ENCODE measurements at regions not wholly inside any gene's neighbourhood (a gene's known extent, or its start where the extent isn't known, plus 50 kb on each side); places are given as distances from the start of the nearest gene placed in this dataset.
"Not testable (repeated sequence)": the region's sequence is repeated elsewhere in the genome, so short reads cannot be mapped to it uniquely, and the experiment has no call there.

- Histone ChIP-seq H3K4me3 (ENCODE audit: low read depth, low read length) (no peak overlapping the region), H3K27me3 (ENCODE audit: control insufficient read depth, insufficient read depth, low read length) (peaks cover 3% of the 10 kb centered on the region), H3K36me3 (ENCODE audit: control insufficient read depth, insufficient read depth, low read length) (no peaks in the 10 kb centered on the region)
- FAIRE-seq (no peak), DNase-seq (ENCODE audit: low read depth) (no peak)
- no peak for TF ChIP-seq CTCF (IDR thresholded peaks at IDR 0.05; ENCODE audit: insufficient read depth, low read length, severe bottlenecking)
These were observed 184.9 kb upstream of the IL12B start for GRCh38 chr5:159515197-159515596.

- no peak overlapping the region for H3K4me3 ChIP-seq (ENCODE audit: low read depth, low read length)
- DNase-seq (ENCODE audit: low read depth) (peak; percentile 72), FAIRE-seq (no peak)
- peak; percentile 86 for TF ChIP-seq CTCF (IDR thresholded peaks at IDR 0.05; ENCODE audit: insufficient read depth, low read length, severe bottlenecking)
- no peaks in the 10 kb centered on the region for H3K36me3 ChIP-seq (ENCODE audit: control insufficient read depth, insufficient read depth, low read length)
- H3K27me3 ChIP-seq (ENCODE audit: control insufficient read depth, insufficient read depth, low read length): peaks cover 3% of the 10 kb centered on the region
These were observed 185.7 kb upstream of the IL12B start for GRCh38 chr5:159515909-159516415.

- no peaks in the 10 kb centered on the region for H3K36me3 ChIP-seq (ENCODE audit: control insufficient read depth, insufficient read depth, low read length)
- DNase-seq (ENCODE audit: low read depth) (peak; percentile 39), FAIRE-seq (no peak)
- no peak overlapping the region for H3K4me3 ChIP-seq (ENCODE audit: low read depth, low read length)
- peaks cover 3% of the 10 kb centered on the region for H3K27me3 ChIP-seq (ENCODE audit: control insufficient read depth, insufficient read depth, low read length)
- no peak for TF ChIP-seq CTCF (IDR thresholded peaks at IDR 0.05; ENCODE audit: insufficient read depth, low read length, severe bottlenecking)
These were observed 188.1 kb upstream of the IL12B start for GRCh38 chr5:159518371-159518770.

GRCh38 chr5:159519365-159519764, 189.1 kb upstream of the IL12B start:
- DNase-seq (ENCODE audit: low read depth): no peak
- no peak for FAIRE-seq
- peaks cover 3% of the 10 kb centered on the region for H3K27me3 ChIP-seq (ENCODE audit: control insufficient read depth, insufficient read depth, low read length)
- H3K36me3 ChIP-seq (ENCODE audit: control insufficient read depth, insufficient read depth, low read length): no peaks in the 10 kb centered on the region
- no peak for TF ChIP-seq CTCF (IDR thresholded peaks at IDR 0.05; ENCODE audit: insufficient read depth, low read length, severe bottlenecking)
- H3K4me3 ChIP-seq (ENCODE audit: low read depth, low read length): no peak overlapping the region

- no peak for DNase-seq (ENCODE audit: low read depth)
- no peaks in the 10 kb centered on the region for H3K27me3 ChIP-seq (ENCODE audit: control insufficient read depth, insufficient read depth, low read length)
- H3K36me3 ChIP-seq (ENCODE audit: control insufficient read depth, insufficient read depth, low read length): no peaks in the 10 kb centered on the region
- no peak for FAIRE-seq
- TF ChIP-seq CTCF (IDR thresholded peaks at IDR 0.05; ENCODE audit: insufficient read depth, low read length, severe bottlenecking): no peak
- no peak overlapping the region for H3K4me3 ChIP-seq (ENCODE audit: low read depth, low read length)
These were observed 192.6 kb upstream of the IL12B start for GRCh38 chr5:159522841-159523240.

GRCh38 chr5:159524279-159524678, 194.0 kb upstream of the IL12B start:
- H3K36me3 ChIP-seq (ENCODE audit: control insufficient read depth, insufficient read depth, low read length); H3K4me3 ChIP-seq (ENCODE audit: low read depth, low read length); FAIRE-seq; DNase-seq (ENCODE audit: low read depth); H3K27me3 ChIP-seq (ENCODE audit: control insufficient read depth, insufficient read depth, low read length): not testable (repeated sequence)

Measured in bronchial epithelial cell (primary cell).